ENCODE measurements at regions not wholly inside any gene's neighbourhood (a gene's known extent, or its start where the extent isn't known, plus 50 kb on each side); places are given as distances from the start of the nearest gene placed in this dataset.

- no peak for TF ChIP-seq CTCF (conservative IDR thresholded peaks at IDR 0.05; ENCODE audit: low read depth, low read length)
- TF ChIP-seq EZH2phosphoT487 (IDR thresholded peaks at IDR 0.05; ENCODE audit: borderline replicate concordance, low read length) = no peak
Measured at GRCh38 chr2:9758741-9759140, 84.5 kb upstream of the TAF1B start.
